HCEC 1CT (cell line): ENCODE measurements at regions not wholly inside any gene's neighbourhood (a gene's known extent, or its start where the extent isn't known, plus 50 kb on each side); places are given as distances from the start of the nearest gene placed in this dataset.

Experiments used
- DNase-seq: peaks from one replicate; pipeline ENCODE4 v3.0.0-alpha.2; 2017

DNA sequence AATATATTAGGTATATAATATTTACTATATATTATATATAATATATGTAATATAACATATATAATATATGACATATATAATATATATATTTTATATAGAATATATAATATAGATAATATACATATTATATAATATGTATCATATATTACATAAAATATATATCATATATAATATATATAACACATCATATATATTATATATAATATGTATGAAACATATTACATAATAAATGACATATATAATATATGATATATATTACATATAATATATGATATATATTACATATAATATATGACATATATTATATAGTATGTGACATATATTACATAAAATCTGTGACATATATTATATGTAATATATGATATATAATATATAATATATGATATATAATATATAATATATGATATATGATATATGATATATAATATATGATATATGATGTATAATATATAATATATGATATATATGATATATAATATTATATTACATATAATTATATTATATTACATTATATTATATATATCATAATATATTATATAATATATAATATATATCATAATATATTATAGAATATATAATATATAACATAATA is 119.5 kb upstream of the RIMBP3 start:
- DNase-seq, result no peak

DNA sequence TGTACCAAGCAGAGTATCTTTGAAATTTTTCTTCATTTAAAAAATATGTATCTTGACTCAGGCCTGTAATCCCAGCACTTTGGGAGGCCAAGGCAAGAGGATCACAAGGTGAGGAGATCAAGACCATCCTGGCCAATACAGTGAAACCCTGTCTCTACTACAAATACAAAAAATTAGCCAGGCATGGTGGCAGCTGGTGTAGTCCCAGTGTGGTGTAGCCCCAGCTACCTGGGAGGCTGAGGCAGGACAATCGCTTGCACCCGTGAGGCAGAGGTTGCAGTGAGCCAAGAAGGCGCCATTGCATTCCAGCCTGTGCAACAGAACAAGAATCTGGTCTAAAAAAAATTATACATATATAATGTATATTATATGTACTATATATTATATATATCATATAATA is 118.7 kb upstream of the RIMBP3 start:
- peak; percentile 61 for DNase-seq
